GM19324 (cell line): ENCODE measurements at regions not wholly inside any gene's neighbourhood (a gene's known extent, or its start where the extent isn't known, plus 50 kb on each side); places are given as distances from the start of the nearest gene placed in this dataset.

Experiments used
- ATAC-seq: cut with Tn5 transposase; IDR thresholded peaks from one replicate; pipeline ENCODE4 v1.9.1; 2021; ENCODE audit warnings: mild to moderate bottlenecking, moderate library complexity; ENCODE audit not compliant: unreplicated experiment, low FRiP score

DNA sequence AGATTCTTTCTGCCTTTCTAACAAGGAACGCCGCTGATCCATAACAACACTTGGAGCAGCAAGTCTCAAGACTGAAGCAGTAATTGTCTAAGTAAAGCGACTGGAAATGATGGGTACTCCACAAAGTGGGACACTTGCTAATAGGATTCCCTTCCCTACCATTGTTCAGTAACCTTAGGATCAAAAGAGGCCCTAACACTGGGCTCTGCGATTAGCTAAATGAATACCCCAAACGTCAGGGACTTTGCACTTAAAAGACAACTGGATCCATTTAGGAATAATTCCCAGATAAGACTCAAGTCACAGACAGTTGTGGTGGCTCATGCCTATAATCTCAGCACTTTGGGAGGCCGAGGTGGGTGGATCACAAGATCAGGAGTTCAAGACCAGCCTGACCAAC lies 221.9 kb upstream of the FGGY start:
- ATAC-seq = no peak

GRCh38 chr1:59076612-59077011 lies 220.3 kb upstream of the FGGY start:
- no peak for ATAC-seq

- ATAC-seq = no peak
These were observed 219.3 kb upstream of the FGGY start for GRCh38 chr1:59077466-59078069.

DNA sequence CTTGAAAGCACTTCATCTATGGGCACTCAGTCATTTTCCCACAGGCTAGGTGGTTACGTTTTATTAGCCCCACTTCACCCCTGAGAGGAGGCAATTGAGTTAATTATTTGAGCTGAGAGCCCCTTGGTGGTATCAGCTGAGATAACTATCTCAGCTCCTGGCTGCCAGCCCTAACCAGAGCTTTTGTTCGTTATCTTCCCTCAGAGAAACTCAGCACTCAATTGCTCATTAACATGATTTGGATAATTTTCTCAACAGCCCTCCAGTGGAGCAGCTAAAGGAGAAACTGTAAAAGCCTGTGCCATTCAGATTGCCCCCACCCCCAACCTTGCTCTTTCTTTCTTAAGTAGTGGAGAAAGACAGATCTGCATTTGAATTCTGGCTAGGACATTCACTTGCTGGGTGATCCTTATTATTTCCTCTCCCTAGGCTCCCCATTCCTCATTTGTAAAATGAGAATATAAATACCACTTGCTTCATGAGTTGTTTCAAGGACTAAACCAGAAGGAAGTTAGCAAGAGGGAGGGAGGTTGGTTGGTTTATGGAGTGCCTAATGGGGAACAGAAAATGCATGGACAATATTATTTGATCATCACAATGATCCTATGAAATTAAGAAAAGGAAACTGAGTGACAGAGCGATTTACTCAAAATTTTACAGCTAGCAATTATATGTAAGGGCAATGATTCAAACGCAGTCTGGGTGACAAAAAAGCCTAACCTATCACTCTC lies 218.7 kb upstream of the FGGY start:
- no peak for ATAC-seq

- ATAC-seq = no peak
These were observed 218.0 kb upstream of the FGGY start for GRCh38 chr1:59078866-59079265.

- no peak for ATAC-seq
These were observed 217.3 kb upstream of the FGGY start for GRCh38 chr1:59079434-59080140.

- no peak for ATAC-seq
These were observed 215.7 kb upstream of the FGGY start for GRCh38 chr1:59081181-59081580.

- no peak for ATAC-seq
These were observed 215.1 kb upstream of the FGGY start for GRCh38 chr1:59081795-59082194.

GRCh38 chr1:59083946-59084865 lies 212.7 kb upstream of the FGGY start:
- no peak for ATAC-seq

DNA sequence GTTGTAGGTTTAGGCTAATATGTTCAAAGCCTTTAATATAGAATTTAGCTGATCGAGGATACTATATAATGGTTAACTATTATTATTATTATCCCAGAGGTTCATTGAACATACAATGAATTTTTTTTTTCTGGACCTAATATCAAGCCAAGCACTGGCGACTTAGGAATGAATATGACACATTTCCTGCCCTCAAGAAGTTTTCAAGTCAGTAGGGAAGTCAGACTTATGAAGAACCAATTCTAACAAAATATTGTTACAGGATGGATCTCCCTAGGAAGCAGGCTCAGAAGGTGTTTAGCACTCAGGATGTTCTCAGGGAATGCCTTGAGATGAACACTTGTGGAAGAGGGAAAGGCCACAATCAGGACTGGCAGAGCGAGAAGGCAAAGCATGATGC lies 211.8 kb upstream of the FGGY start:
- no peak for ATAC-seq

DNA sequence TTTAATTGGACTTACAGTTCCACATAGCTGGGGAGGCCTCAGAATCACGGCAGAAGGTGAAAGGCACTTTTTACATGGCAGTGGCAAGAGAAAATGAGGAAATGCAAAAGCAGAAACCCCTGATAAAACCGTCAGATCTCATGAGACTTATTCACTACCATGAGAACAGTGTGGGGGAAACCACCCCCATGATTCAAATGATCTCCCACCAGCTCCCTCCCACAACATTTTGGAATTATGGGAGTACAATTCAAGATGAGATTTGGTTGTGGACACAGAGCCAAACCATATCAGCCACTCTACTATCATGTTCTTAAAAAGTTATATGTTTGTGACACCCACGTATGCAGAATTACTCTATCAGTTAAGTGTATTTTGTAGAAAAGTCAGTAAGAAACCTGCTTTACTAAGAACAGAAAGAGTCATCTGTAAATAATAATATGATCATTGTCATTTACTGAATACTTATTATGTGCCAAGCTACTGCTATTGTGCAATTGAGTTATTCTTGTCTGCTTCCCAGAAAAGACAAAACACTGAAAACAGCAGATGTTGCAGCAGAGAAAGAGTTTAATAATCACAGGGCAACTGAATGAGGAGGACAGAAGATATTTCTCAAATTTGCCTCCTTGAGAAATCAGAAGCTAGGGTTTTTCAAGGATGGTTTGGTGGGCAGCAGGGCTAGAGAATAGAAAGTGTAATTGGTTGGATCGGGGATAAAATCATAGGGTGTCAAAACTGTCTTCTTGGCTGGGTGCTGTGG lies 207.7 kb upstream of the FGGY start:
- no peak for ATAC-seq

DNA sequence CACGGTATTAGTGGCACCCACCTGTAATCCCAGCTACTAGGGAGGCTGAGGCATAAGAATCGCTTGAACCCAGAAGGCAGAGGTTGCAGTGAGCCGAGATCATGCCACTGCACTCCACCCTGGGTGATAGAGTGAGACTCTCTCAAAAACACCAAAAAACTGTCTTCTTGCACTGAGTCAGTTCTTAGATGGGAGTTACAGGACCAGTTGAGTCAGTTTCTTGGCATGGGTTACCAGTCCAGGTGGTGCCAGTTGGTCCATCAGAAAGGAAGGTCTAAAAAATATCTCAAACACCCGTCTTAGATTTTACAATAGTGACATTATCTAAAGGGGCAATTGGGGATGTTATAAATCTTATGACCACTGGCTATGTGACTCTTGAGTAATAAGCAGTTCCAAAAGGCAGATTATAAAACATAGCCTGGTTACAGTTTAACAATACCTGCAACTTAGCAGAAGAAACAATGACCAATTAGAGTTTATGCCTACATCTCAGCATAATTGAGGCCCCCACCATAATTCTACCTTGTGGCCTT lies 206.9 kb upstream of the FGGY start:
- no peak for ATAC-seq

DNA sequence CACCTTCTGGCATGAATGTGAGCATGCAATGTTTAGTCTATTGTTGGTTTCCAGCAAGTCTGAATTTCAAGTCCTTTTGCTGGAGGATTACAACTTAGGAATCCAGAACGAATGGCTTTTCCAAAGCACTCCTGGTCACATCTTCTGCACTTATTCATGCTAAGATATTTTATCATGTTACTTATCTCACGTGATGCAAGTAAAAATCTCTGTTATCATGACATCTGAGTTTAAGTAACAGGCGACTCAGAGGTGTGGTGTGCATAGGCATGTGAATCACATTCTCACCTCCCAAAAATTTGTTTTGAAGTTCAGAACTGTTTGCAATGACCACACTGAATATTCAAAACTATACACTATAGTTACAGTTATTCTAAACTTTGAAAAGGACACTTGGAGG lies 204.8 kb upstream of the FGGY start:
- ATAC-seq = no peak

- no peak for ATAC-seq
These were observed 202.9 kb upstream of the FGGY start for GRCh38 chr1:59094001-59094400.

- no peak for ATAC-seq
These were observed 200.4 kb upstream of the FGGY start for GRCh38 chr1:59096501-59096900.

- ATAC-seq = no peak
These were observed 198.2 kb upstream of the FGGY start for GRCh38 chr1:59098655-59099054.

- ATAC-seq = no peak
These were observed 196.1 kb upstream of the FGGY start for GRCh38 chr1:59100708-59101374.

GRCh38 chr1:59101518-59101917 lies 195.4 kb upstream of the FGGY start:
- no peak for ATAC-seq

DNA sequence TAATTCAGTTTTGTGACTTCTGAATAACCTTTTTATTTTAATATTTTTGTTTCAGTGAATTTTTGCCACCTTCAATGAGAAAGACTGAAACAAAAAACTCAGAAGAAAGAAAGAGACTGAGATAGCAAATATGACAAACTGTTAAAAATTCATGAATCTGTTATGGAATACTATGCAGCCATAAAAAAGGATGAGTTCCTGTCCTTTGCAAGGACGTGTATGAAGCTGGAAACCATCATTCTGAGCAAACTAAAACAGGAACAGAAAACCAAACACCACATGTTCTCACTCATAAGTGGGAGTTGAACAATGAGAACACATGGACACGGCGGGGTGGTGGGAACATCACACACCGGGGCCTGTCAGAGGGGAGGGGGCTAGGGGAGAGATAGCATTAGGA lies 193.4 kb upstream of the FGGY start:
- no peak for ATAC-seq
